NCI-H1694 treated with DMSO at 0.1 percent for 48 hours (cell line): ENCODE measurements at regions not wholly inside any gene's neighbourhood (a gene's known extent, or its start where the extent isn't known, plus 50 kb on each side); places are given as distances from the start of the nearest gene placed in this dataset.
"Not testable (repeated sequence)": the region's sequence is repeated elsewhere in the genome, so short reads cannot be mapped to it uniquely, and the experiment has no call there.

ENCODE experiments used
- DNase-seq: peaks from one replicate; lab custom pipeline; 2025; lab: John Stamatoyannopoulos, UW

- DNase-seq = no peak
Measured at GRCh38 chr4:14110407-14110806, 482.9 kb upstream of the BOD1L1 start.

GRCh38 chr4:14111730-14112181, 484.2 kb upstream of the BOD1L1 start:
- DNase-seq = no peak

GRCh38 chr4:14115106-14115505, 487.6 kb upstream of the BOD1L1 start:
- DNase-seq = no peak

- DNase-seq = no peak
Measured at GRCh38 chr4:14117575-14118238, 490.2 kb upstream of the BOD1L1 start.

DNA sequence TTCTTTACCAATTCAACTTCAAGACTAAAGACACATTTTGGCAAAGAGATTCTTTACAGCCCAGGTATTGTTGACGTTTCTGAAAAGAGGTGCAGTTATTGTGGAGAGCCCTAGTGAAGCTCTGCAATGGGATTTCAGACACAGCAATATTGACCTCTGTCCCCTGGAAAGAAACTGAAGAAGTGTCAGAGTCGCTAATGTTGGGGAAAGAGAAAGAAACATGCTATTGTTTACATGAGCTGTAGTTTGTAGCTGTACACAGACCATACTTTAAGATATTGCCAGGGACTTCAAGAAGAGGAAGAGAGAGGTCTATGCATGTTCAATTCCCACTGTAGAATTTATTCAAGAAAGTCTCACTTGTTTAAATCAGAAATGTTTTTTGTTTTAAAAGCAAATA, 497.3 kb upstream of the BOD1L1 start:
- DNase-seq = no peak

GRCh38 chr4:14125375-14126129, 498.0 kb upstream of the BOD1L1 start:
- no peak for DNase-seq

DNA sequence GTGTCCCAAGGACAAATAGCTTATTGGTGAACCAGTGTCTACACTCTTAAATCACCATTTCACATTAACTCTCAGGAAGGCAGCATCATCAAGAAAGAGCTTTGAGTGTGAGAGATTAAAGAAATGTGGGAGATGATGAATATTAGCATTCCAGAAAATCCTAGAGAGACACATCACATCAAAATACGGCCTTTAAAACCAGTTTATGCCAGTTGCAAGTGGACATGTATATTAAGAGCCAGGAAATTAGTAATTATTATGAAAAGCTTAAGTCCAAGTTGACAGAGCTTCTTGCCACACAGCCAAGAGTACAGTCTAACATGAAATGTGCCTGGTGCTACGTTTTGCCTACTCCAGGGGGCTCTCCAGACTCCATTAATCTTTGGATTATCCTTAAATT, 503.0 kb upstream of the BOD1L1 start:
- DNase-seq = no peak

DNA sequence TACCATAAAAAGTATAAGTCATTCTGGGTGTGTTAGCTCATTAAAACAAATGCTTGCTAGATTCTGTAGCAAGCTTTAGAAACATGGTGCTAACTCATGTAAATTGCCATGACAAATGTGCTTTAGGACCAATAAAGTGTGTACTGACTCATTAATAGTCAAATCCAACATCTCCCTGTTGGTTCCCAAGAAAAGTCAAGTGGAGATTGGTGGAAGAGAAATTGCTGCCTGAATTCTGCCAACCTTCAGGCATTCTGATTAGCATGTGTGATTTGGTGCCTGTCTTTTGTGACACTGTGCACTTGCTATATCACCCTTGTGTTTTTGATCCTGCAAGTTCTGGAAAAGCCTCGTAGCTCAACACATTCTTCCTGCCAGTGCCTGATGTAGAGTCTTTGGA, 503.8 kb upstream of the BOD1L1 start:
- DNase-seq = no peak

DNA sequence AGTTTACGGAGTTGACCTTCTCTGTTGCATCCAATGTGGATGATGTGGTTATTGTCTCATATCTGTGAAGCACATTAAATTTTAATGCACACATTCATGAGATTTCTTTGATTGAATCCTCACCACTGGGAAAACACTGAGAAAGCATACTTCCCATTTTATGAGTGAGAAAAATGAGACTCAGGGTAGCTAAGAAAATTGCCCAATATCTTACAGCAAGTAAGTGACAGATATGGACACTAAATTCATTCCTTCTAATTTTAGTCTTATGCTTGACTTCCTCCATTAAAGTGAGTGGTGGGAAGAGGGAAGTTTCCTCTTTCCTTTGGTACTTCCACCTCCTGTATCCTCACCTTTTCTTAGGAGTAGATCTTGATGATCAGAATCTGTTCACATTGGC, 504.8 kb upstream of the BOD1L1 start:
- no peak for DNase-seq

- no peak for DNase-seq
Measured at GRCh38 chr4:14138106-14138505, 510.6 kb upstream of the BOD1L1 start.

DNA sequence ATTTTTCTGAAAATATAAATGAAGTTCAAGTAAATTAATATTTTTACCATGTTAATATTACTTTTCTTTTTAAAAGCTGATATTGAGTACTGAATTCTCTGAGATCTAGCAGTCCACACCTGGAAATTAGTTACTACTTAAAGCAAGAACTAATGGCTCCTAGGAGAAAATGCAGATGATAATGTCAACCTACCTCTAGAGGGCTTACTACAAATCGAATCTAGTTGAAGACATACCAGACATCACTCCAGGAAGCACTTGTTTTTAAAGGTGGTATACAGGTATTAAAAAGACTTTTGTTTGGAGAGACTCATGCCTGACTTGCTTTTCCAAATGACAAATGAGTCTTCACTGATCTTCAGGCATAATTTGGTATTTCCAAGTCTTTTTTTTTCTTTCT, 516.4 kb upstream of the BOD1L1 start:
- DNase-seq = no peak

- DNase-seq = no peak
Measured at GRCh38 chr4:14149176-14150053, 521.9 kb upstream of the BOD1L1 start.

- DNase-seq = no peak
Measured at GRCh38 chr4:14151101-14151500, 523.6 kb upstream of the BOD1L1 start.

- DNase-seq = no peak
Measured at GRCh38 chr4:14152834-14153519, 525.5 kb upstream of the BOD1L1 start.

DNA sequence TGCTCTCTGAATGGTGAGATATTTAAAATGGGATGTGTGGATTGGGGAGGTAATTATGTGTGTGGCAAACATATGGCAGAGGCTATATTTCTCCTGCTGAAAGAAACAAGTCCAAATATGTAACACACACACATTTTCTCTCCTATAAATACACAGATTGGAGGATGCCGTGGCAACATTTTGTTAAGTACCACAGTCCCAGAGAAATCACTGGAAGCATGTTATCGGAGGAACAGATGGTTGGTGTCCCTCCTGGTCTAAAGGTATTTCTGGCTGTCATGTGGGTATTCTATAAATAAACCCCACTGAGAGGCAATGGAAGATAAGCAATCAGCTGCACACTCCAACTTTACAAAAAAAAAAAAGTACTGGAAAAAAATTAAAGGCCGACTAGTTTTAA, 528.3 kb upstream of the BOD1L1 start:
- DNase-seq = peak; percentile 13

DNA sequence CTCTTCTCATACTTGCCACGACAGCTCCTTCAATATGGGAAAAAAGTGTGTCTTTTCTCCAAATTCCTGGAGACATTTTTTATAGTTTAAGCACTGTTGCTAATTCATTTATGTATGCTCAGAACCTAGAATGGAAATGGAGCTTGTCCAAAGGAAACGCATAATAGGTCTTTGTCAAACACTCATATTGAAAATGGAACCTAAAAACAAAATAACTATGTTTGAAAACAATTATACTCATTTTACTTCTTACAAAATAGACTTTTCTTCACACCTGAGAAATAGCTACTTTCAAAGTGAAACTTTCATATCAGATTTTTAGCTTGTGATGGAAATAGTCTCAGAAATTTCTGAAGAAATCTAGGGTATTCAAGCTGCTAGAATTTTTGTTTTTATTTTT, 529.7 kb upstream of the BOD1L1 start:
- no peak for DNase-seq

DNA sequence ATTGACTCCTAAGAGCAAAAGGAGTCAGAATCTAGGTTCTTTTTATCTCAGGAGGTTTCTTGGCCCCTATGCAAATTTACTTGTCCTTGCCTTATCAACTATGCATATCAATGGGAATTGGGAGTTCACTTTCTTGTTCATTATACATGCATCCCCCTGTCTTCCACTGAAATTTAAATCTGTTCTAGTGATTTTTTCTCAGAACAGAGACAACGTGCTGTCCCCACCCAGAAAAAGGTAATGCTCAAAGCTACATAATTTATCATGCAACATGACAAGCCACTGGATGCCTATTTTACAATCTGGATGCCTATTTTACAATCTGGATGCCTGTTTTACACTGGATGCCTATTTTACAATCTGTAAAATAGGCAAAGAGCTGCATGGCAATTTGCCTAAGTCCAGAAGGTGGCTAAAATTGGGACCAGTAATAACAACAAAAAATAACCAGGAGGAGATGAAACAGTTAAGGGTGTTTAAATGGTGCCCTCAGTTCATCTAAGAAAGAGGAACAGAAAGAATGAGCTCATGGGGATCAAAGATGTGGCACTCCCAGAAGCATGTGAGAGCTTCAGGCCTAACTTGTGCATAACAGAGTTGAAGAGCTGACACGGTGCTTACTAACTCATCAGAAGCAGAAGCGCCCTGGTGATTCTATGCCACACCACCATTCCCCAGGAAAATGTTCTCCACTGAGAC, 537.8 kb upstream of the BOD1L1 start:
- DNase-seq = no peak

- no peak for DNase-seq
Measured at GRCh38 chr4:14167876-14168510, 540.5 kb upstream of the BOD1L1 start.

GRCh38 chr4:14168919-14169318, 541.4 kb upstream of the BOD1L1 start:
- DNase-seq = no peak

- DNase-seq = no peak
Measured at GRCh38 chr4:14169460-14169859, 541.9 kb upstream of the BOD1L1 start.

DNA sequence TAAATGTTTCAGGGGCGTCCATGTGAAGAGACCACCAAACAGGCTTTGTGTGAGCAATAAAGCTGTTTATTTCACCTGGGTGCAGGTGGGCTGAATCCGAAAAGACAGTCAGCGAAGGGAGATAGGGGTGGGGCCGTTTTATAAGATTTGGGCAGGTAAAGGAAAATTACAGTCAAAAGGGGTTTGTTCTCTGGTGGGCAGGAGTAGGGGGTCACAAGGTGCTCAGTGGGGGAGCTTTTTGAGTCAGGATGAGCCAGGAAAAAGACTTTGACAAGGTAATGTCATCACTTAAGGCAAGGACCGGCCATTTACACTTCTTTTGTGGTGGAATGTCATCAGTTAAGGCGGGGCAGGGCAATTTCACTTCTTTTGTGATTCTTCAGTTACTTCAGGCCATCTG, 542.4 kb upstream of the BOD1L1 start:
- not testable (repeated sequence) for DNase-seq
